ENCODE measurements at regions not wholly inside any gene's neighbourhood (a gene's known extent, or its start where the extent isn't known, plus 50 kb on each side); places are given as distances from the start of the nearest gene placed in this dataset.
A peak's percentile ranks its signal among the peaks of the same experiment; 100 is the strongest.

DNA sequence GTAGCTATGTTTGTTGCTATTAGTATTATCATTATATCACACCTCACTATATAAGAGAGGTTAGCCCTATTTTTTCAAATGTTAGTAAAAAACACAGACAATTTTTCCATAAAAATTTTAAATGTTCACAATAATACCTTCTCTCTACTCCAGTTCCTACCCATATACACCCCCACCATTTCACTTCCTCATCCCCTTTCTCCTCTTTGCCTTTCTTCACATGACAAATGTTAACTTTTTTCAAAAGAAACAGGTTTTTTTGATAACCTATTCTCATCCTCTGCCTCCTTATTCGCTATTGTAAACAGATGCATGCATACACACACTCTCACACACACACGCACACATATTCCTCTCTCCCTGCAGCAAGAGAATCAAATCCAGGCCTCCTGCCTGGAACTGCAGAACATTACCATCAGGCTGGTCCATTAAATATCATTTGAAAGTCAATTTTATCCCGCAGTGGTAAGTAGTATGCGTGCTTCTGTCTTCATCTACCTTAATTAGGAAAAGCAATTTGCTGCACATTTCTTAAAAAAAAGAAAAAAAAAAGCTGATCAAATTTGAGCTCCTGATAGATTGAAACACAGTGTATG, 55.5 kb downstream of the MID1IP1 start:
- DNase-seq (ENCODE audit: low read depth): no peak

DNA sequence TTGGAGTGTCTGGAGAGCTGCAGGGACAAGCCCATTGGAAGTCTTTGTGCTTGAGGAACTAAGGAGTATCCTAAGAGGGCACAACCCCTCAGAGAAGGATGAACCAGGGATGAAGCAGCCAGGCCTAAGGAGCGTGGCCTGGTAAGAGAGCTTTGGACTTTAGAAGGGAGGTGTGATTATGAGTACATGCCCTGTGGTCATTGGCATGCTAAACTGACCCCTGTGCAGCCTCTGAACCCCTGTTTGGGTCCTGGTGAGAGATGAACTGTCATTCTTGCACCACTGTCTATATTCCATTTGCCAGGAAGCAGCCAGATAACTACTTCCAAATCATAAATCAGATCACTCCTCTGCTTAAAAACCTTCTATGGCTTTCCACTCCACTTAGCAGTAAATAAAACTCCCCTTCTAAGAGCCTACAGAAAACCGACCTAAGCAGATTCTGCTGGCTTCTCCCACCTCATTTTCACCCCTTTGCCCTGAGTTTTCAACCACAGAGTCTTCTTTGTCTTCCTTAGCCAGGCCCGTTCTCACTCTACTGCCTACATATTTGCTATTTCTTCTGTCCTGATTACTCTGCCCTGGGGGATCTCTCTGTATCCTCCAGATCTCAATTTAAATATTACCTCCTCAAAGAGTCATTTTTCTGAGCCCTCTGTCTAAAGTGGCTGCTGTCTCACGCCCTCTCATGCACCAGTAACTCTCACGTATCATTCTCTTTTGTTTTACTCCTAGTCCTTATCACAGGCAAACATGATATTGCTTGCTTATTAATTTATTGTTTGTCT, 56.7 kb downstream of the MID1IP1 start:
- no peak for DNase-seq (ENCODE audit: low read depth)

DNA sequence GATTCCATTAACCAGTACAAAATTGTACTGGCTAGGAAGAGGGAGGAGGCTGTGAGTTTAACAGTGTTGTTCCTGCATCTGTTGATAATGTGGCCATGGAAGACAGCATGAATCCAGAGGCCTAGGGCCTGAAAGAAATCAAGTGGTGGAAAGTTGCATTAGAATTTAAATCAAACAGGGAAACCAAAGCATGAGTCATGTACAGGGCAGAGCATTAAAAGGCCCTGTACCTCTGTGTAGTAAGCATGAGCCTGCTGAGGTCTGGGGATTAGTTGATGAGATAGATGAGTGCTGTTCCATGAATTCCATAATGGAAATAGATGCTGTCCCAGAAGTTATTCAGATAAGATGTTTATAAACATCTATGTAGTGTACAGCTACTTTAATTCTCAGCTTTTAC, 58.3 kb downstream of the MID1IP1 start:
- DNase-seq (ENCODE audit: low read depth): peak; percentile 20

DNA sequence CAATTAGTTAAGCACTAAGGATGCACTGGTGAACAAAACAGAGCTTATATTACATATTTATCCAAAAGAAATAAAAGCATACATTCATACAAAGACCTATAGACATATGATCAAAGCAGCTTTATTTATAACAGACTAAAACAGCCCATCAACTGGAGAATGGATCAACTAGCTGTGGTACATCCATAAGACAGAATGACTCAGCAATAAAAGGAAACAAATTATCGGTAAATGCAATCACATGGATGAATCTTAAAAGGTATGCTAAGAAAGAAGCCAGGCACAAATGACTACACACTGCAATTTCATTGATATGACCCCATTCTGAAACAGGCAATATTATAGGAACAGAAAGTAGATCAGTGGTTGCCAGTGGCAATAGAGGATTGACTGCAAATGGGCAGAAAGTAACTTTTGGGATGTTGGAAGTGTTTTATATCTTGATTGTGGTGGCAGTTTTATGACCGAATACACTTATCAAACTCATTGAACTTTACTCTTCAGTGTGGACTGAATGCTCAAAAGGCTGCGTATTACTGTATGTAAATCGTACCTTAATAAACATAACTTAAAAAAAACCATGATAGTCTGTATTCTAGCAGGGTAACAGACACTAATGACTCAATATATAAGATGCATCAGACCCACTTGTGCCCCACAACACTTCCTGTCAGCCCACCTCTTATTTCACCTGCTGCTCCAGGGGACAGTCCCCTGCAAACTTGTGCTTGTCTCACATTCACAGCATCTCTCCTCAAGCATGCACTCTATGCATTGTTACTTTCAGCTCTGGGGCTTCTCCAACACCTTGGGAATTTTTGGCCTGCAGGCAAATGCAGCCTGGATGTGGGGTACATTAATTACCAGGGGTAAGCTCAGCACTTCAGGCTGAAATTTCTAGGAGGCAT, 59.1 kb downstream of the MID1IP1 start:
- DNase-seq (ENCODE audit: low read depth): no peak

DNA sequence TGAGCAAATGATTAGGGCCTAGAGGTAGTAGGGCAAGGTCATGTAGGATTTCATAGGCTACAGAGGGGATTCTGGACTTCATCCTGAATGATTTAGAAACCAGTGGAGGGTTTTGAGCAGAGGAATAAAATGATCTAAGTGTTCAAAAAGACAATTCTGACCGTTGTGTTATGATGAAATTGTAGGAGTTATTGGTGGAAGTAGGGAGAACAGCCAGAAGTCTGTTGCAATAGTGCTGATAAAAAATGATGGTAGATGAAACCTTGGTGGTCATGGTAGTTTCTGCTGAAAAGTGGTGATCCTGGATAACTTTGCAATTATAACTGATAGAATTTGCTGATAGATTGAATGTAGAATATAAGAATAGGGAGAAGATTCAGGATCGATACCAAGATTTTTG, 60.2 kb downstream of the MID1IP1 start:
- DNase-seq (ENCODE audit: low read depth): no peak

DNA sequence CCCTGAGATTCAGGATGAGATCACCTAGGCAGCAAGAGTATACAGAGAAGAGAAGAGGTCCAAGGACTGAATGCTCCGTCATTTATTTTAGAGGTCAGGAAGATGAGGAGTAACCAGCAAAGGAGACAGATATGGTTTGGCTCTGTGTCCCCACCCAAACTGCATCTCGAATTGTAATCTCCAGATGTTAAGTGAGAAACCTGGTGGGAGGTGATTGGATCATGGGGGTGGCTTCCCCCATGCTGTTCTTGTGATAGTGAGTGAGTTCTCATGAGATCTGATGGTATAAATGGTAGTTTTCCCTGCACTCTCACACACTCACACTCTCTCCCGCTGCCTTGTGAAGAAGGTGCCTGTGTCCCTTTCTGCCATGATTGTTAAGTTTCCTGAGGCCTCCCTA, 60.8 kb downstream of the MID1IP1 start:
- DNase-seq (ENCODE audit: low read depth): no peak

DNA sequence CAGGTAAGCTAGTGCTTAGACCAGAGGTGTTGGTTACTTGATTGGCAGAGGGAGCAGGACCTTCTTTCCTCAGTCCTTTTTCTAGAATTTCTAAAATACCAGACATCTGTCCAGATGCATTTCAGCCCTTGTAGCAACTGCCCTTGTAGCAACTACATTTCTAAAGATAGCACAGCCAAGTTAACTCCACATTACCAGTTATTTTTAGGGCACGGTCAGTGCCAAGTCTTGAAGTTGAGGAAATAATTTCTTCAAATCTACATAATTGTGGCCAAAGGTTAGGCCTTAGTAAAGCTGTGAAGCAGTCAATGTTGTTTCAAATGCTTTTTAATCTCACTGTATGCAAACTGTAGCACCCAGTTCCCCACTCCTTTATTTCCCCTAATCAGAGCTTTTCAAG, 62.9 kb downstream of the MID1IP1 start:
- DNase-seq (ENCODE audit: low read depth): peak; percentile 62

DNA sequence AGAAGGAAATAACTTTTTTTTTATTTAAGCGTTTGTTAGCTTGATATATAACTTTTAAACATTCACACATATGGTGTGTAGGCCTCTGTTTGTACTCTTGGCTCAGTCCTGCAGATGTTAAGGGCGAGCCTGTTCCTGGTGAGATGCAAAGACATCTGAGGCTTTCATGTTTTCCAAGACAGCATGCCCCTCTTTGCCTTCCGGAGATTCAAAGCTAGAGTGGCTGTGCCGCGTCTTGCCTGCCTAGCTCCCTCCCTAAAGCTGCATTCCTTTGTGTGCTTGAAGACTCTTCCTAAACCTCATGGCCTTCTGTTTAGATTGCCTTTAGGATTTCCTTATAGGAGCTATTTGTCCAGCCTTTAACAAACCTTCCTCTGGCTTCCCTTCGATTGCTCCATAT, 67.1 kb downstream of the MID1IP1 start:
- DNase-seq (ENCODE audit: low read depth): no peak

DNA sequence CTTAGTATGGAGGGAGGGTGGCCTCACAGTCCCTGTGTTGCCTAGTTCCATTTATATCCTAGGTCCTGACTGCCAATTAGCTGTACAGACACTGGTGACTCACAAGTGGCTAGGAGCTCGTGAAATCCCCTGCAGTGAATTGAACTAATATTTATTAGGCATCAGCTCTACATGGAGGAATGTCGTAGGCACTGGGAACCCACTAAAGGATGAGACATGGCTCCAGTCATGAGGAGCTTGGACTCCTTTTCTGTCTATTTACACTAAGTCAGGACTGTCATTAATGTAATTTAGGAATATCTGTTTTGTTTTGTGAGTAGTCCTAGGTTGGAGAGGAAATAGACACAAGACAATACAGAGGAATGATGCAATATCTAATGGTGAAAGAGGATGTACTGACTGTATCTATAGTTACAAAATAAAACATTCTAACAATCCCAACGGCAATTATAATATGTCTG, 67.7 kb downstream of the MID1IP1 start:
- DNase-seq (ENCODE audit: low read depth): peak; percentile 85

DNA sequence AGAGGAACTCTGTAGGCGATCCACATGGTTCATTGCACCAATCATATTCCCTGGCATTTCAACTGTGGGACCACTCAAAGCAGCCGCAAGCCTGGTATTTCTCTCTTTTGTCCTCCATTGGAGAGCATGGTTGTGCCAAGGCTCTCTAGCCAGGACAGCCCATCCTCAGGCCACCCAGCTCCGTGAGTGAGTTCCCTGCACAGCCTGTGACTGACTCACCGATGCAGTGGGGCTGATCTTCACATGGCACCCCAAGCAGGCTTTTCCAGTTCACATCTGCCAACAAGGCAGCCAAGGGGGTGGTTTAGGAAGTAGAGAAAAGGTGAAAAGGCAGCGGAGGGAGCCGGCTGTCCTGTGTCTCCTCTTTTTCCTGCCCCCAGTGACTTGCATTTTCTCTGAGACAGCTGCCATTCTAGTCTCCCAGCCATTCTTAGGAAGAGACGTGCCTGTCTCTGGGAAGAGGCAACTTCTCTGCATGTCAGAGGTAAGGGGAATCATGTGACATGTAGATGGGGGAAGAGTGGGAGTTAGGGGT, 69.2 kb downstream of the MID1IP1 start:
- no peak for DNase-seq (ENCODE audit: low read depth)

DNA sequence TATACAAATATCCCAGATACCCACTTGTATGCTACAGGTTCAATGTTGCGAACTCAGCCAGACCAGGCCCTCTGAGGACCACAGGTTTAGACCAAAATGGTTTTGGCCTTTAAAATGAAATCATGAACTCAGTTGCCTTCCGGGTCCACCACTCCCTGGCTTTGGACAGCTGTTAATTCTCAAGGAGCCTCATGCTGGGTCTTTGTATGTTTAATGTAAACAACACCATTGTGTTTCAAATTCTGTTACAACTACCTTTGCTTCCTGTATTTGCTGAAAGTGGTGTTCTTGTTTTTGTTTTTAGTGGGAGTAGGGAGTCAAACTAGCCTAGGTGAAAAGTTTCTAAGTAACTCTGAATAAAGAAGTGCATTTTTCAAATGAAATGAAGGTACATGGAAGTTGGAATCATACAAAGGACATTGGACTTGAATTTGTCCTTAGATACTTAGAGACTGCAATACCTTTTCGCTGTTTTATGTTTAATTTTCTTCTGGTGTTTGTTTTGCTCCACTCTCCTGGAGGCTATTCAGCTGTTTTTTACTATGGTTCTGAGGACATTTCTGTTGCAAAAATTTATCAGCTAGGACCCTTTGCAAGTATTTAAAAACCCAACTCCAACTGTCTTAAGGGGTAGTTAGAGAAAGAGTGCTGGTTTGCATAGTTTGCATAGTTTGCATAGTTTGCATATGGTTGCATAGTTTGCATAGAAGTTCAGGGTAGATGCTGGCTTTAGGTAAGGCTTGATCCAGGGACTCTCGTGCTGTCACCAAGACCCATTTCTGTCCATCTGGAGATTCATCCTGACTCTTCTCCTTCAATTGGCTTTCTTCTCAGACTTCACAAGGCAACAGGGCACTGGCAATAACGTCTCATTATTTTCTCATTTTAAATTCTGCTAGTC, 70.1 kb downstream of the MID1IP1 start:
- peak; percentile 12 for DNase-seq (ENCODE audit: low read depth)

DNA sequence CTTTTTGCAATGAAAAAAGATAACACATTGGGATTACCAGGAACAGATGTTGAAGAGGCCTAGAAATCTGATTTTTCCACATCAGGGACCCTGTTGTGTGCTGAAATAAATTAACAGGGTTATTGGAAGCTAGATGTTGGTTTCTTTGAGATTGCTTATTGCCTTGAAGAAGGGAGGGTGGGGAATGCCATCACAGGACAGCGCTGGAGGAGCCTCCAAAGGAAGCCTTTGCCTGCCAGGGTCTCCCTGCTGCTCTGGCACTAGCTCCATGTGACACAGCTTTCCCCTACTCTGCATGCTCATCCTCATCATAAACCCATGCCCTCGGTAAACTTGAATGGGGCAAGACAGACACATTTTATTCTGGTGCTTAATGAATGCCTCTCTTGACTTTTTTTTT, 76.1 kb downstream of the MID1IP1 start:
- DNase-seq (ENCODE audit: low read depth): no peak

DNA sequence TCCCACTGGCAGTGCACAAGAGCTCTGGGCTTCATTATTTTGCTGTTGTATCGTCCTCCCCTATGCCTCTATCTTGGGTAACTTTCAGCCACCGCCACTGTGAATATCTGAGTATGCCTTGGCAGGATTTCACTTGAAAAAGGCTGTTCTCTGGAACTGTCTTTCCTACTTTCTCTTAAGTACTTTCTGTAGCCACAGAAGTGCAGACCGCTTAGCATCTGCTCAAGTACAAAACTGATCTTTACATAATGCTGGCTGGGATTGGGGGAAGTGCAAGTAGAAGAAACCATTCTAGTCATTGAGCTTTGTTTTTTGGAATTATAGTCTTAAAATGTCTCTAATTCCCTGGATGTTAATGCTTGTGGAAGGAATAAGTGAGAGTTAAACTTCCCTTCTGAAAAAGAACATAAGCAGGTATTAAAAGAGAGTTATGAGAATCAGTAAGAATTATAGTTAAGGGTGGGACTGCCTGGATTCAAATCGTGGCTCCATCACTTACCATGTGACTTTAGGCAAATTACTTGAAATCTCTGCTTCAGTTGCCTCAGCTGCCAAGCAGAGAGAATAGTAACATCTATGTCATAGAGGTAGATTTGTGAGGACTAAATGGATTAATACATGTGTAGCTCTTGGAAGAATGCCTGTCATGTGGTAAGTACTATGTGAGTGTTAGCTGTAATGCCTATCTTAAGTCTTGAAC, 77.5 kb downstream of the MID1IP1 start:
- DNase-seq (ENCODE audit: low read depth): no peak

DNA sequence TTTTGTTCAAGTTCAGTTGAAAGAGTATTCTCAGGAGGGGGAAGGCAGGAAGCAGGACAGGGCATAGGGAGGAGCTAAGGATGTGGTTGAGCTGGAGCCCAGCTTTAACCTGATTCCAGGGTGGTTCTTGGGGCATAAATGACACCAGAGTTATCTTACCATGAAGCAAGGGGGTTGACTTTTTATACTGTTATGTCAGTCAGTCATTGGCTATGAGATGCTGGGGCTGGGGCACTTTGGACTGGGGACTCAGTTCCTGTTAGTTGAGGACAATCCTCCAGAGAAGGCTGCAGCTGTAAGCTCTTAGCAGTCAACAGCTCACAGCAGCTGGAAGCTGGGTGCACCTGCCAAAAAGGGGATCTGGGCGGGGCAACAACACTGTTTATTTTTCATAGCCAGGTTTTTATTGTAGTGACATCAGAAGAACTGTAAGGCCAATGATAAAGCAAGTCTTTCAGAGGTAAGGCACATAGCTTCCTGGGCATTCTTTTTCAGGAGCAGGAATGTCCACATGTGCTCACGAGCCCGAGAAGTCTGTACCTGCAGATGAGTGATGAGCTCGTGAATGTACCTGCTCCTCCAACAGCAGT, 78.5 kb downstream of the MID1IP1 start:
- DNase-seq (ENCODE audit: low read depth): no peak

DNA sequence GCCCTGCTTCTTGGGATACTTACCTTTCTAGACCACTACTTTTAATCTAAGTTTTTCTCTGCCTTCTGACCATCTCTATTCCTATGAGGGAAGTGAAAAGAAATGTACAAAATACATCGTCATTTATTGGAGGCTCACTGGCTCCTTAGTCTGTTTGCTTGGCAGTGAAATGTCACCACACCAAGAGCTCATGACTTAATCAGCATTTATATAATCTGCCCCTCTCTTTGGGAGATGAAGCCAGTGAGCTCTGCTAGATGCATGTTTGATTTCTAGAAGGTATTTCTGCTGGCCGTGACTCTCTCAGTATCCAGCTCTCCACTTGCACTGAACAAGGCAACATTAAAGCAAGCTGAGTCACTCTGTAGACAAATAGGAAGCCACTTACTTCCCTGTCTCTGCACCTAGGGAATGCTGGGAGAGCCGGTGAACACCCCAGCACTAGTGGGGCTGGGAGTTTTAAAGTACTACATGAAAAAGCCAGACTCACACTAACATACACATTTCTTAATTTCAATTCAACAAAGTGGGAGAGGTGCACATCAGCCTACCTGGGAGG, 79.1 kb downstream of the MID1IP1 start:
- peak; percentile 53 for DNase-seq (ENCODE audit: low read depth)

DNA sequence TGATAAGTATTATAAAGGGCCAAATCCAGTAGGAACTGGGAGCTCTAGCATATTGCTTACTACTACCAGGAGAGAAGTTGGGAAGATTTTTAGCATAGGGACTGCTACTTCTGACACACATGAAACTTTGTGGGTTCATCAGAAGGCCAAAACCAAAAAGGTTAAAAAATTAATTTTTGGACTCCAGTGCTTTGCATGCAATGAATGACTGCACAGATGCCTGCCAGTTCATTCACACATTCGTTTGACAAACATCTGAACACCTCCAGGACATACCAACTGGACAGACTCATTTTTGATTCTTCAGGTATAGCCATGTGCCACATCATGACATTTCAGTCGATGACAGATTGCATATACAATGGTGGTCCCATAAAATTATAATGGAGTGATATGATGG, 79.8 kb downstream of the MID1IP1 start:
- DNase-seq (ENCODE audit: low read depth): no peak

DNA sequence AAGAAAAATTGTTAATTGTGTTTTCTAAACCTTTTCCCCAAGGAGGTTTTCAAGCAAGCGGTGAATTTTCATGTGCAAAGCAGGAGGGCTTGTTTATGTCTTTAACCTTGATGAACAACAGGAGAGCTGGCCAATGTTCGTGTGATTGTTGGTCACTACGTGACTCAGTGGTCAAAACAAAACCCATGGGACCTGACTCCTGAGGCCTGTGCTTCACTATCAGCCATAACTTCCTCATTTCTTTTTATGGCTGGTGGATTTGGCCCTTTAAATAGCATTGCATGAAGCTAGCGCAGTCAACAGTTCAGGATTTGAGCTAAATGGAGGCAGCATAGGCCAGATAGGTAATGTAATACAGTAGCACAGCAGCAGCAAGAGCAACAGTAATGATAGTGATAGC, 80.5 kb downstream of the MID1IP1 start:
- DNase-seq (ENCODE audit: low read depth): no peak

DNA sequence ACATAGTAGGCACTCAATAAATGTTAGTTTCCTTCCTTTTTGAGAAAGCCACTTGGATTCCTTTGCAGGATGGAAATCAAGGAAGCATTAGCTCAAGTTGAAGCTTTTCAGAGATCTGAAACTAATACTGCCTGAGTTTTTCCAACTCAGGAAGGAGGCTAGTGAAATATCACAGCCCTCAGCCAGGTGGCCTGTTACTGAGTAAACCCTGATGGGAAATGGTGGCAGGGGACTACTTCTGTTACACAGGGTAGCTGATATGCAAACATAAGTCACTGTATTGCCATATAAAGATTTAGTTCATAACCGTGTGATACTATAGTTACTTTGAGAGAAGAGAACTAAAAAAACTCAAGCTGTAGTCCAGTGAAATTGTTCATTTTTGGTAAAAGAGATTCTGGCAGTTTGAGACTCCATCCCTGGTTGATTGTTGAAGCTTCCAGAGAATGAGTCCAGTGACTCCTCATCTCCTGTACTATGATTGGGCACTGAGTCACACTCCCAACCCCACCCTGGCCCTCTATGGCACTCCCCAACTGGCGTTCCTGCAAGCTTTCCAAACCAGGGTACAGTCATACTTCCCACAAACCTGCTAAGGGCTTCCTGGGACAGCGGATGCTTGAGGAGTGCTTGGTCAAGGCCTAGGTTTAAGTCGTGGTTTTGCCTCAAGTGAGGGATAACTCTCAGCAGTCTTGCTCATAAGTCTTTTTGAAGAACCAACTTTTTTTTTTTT, 81.8 kb downstream of the MID1IP1 start:
- DNase-seq (ENCODE audit: low read depth): peak; percentile 88

DNA sequence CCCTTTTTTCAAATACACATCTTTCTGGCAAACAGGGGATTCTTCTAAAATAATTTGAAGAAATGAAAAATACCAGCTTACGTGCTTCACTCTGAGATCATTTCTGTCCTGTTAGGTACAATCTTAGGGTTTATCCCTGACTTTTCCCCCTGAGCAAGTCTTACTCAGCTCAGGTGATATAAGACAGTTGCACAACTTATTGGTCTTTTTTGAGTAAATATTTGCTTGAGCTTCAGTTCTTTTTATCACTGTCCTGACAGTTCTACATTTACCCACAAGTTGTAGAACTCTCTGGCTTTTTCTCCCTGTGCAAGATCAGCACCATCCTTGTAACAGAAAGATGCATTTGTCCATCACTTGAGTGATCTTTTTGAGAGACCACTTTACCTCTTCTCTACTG, 84.9 kb downstream of the MID1IP1 start:
- no peak for DNase-seq (ENCODE audit: low read depth)

All from EH (cell line).